ENCODE measurements at regions not wholly inside any gene's neighbourhood (a gene's known extent, or its start where the extent isn't known, plus 50 kb on each side); places are given as distances from the start of the nearest gene placed in this dataset.
"Not testable (repeated sequence)": the region's sequence is repeated elsewhere in the genome, so short reads cannot be mapped to it uniquely, and the experiment has no call there.

- FAIRE-seq (no peak), DNase-seq (ENCODE audit: extremely low spot score, insufficient read length, low read depth) (no peak)
These were observed 163.3 kb downstream of the DMAC1 start for GRCh38 chr9:7636309-7636708.

- DNase-seq (ENCODE audit: extremely low spot score, insufficient read length, low read depth); FAIRE-seq: not testable (repeated sequence)
These were observed 173.0 kb downstream of the DMAC1 start for GRCh38 chr9:7626571-7627029.

- DNase-seq (ENCODE audit: extremely low spot score, insufficient read length, low read depth) (no peak), FAIRE-seq (no peak)
These were observed 177.1 kb downstream of the DMAC1 start for GRCh38 chr9:7622481-7622880.

GRCh38 chr9:7615344-7615743 is 184.2 kb downstream of the DMAC1 start:
- no peak for FAIRE-seq

GRCh38 chr9:7613931-7614330 is 185.6 kb downstream of the DMAC1 start:
- FAIRE-seq (no peak), DNase-seq (ENCODE audit: extremely low spot score, insufficient read length, low read depth) (no peak)

More at GRCh38 chr9:7615344-7615743, 184.2 kb downstream of the DMAC1 start:
- DNase-seq (ENCODE audit: extremely low spot score, insufficient read length, low read depth): no peak

GRCh38 chr9:7608261-7608660 is 191.3 kb downstream of the DMAC1 start:
- FAIRE-seq (no peak), DNase-seq (ENCODE audit: extremely low spot score, insufficient read length, low read depth) (no peak)

DNA sequence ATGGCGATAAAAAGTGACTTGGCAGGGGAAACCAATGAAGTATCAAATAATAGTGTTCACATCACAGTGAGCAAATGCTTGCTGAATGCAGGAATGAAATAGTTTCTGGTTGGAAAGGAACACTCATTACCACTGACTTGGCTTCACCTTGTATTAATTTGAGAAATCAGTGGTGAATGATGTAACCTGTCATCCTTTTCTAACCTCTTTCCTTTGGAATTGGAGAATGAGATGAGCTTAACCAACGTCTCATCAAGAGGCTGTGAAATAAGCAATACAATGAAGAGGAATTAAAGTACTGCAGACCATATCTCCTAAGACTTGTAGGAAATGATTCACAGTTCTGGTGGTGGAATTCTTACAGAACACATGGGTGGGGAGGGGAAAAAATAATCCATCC is 192.2 kb downstream of the DMAC1 start:
- DNase-seq (ENCODE audit: extremely low spot score, insufficient read length, low read depth): no peak
- no peak for FAIRE-seq

- FAIRE-seq (no peak), DNase-seq (ENCODE audit: extremely low spot score, insufficient read length, low read depth) (no peak)
These were observed 193.0 kb downstream of the DMAC1 start for GRCh38 chr9:7606591-7606990.

GRCh38 chr9:7601739-7602138 is 197.8 kb downstream of the DMAC1 start:
- DNase-seq (ENCODE audit: extremely low spot score, insufficient read length, low read depth): no peak

GRCh38 chr9:7597716-7598115 is 201.9 kb downstream of the DMAC1 start:
- DNase-seq (ENCODE audit: extremely low spot score, insufficient read length, low read depth): no peak

More at GRCh38 chr9:7601739-7602138, 197.8 kb downstream of the DMAC1 start:
- no peak for FAIRE-seq

GRCh38 chr9:7592321-7593316 is 207.0 kb downstream of the DMAC1 start:
- FAIRE-seq (no peak), DNase-seq (ENCODE audit: extremely low spot score, insufficient read length, low read depth) (no peak)

More at GRCh38 chr9:7597716-7598115, 201.9 kb downstream of the DMAC1 start:
- no peak for FAIRE-seq

DNA sequence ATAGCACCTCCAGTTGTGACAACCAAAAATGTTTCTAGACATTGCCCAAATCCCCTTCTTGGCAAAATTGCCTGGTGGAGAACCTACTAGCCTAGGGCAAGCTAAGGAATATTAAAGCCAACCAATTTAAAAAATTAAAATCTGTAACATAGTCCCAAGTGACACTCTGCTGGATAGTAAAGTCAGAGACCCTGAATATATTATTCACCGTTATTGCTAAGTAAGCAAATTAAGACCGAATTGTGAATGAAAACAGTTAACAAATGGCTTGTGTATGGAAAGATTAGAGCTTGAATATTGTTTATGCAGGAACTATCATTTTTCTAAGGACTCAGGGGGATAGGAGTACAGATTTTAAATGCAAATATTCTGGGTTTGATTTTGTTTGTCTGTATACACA is 208.1 kb downstream of the DMAC1 start:
- FAIRE-seq (no peak), DNase-seq (ENCODE audit: extremely low spot score, insufficient read length, low read depth) (no peak)

- FAIRE-seq: no peak
- no peak for DNase-seq (ENCODE audit: extremely low spot score, insufficient read length, low read depth)
These were observed 219.0 kb downstream of the DMAC1 start for GRCh38 chr9:7580568-7580967.

GRCh38 chr9:7579351-7579750 is 220.2 kb downstream of the DMAC1 start:
- no peak for FAIRE-seq
- DNase-seq (ENCODE audit: extremely low spot score, insufficient read length, low read depth): no peak

DNA sequence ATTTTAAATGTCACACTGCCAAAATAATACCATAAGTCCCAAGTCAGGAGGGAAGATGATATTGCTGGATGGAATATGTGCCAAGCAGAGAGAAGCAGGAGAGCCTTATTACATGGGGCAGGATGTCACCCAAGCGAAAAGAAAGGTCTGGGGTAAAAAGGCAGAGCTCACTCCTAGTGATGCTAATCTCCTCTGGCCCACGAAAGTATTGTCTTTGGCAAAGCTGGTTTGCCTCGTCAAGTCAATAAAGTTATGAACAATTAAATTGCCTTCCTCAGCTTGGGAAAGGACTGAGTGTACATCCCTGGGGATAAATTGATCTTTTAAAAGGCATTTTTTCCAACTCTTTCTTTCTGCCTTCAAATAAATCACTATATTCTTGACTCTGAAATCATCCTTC is 220.6 kb downstream of the DMAC1 start:
- no peak for FAIRE-seq
- no peak for DNase-seq (ENCODE audit: extremely low spot score, insufficient read length, low read depth)

DNA sequence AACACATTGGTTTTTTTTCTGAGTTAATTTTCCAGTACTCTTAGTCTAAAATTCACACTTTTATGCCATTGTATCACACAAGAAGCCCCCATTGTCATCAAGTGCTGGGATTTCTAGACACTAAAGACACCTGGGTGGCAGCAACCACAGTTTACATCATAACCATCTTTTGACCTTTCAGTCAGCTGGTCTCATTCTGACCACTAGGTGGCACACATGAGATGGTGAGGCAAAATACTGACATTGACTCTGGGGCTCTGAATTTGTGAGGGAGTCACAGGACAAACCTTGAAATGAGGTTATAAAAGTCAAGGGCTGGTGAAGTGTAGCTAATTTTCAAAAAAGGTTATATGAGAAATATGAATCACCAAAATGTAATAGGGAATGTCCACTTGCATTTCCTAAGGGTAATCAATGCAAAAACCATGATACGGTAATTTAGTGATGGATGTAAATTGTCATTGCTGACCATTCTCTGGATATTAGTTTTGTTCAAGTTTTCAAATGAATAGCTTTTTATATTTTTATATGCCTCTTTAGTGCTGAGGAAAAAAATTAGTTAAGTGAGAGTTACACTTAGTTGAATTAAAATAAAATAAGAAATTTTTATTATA is 229.4 kb downstream of the DMAC1 start:
- peak; percentile 80 for FAIRE-seq
- DNase-seq (ENCODE audit: extremely low spot score, insufficient read length, low read depth): no peak

GRCh38 chr9:7567687-7568086 is 231.9 kb downstream of the DMAC1 start:
- FAIRE-seq (no peak), DNase-seq (ENCODE audit: extremely low spot score, insufficient read length, low read depth) (no peak)

- FAIRE-seq (no peak), DNase-seq (ENCODE audit: extremely low spot score, insufficient read length, low read depth) (no peak)
These were observed 238.0 kb downstream of the DMAC1 start for GRCh38 chr9:7561527-7562080.

GRCh38 chr9:7560669-7561305 is 238.8 kb downstream of the DMAC1 start:
- DNase-seq (ENCODE audit: extremely low spot score, insufficient read length, low read depth) (no peak), FAIRE-seq (no peak)

GRCh38 chr9:7554699-7555098 is 244.9 kb downstream of the DMAC1 start:
- FAIRE-seq (no peak), DNase-seq (ENCODE audit: extremely low spot score, insufficient read length, low read depth) (no peak)
